ENCODE measurements at regions not wholly inside any gene's neighbourhood (a gene's known extent, or its start where the extent isn't known, plus 50 kb on each side); places are given as distances from the start of the nearest gene placed in this dataset.

GRCh38 chr13:111503905-111504695, 183.7 kb downstream of the TEX29 start:
- H3K23me2 ChIP-seq (ENCODE audit: insufficient read length, low read depth, low read length, poor library complexity, severe bottlenecking): no peaks in the 10 kb centered on the region
- H4K20me1 ChIP-seq (ENCODE audit: control insufficient read depth, insufficient read depth, insufficient read length): no peaks in the 10 kb centered on the region
- TF ChIP-seq, protein P1, sequence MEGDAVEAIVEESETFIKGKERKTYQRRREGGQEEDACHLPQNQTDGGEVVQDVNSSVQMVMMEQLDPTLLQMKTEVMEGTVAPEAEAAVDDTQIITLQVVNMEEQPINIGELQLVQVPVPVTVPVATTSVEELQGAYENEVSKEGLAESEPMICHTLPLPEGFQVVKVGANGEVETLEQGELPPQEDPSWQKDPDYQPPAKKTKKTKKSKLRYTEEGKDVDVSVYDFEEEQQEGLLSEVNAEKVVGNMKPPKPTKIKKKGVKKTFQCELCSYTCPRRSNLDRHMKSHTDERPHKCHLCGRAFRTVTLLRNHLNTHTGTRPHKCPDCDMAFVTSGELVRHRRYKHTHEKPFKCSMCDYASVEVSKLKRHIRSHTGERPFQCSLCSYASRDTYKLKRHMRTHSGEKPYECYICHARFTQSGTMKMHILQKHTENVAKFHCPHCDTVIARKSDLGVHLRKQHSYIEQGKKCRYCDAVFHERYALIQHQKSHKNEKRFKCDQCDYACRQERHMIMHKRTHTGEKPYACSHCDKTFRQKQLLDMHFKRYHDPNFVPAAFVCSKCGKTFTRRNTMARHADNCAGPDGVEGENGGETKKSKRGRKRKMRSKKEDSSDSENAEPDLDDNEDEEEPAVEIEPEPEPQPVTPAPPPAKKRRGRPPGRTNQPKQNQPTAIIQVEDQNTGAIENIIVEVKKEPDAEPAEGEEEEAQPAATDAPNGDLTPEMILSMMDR (conservative IDR thresholded peaks at IDR 0.05): no peak
- no peaks in the 10 kb centered on the region for H3K4me1 ChIP-seq (ENCODE audit: insufficient read depth, low read length)
- no CpG with 5 or more reads among the region's 13 CpGs for WGBS (ENCODE audit: extremely low coverage, insufficient read length, low lambda C conversion rate)
- no peak overlapping the region for H3K4ac ChIP-seq (ENCODE audit: low read depth, low read length)
- H3K79me1 ChIP-seq (ENCODE audit: insufficient read depth, low read depth, low read length, poor library complexity, severe bottlenecking): no peaks in the 10 kb centered on the region
- no peak overlapping the region for H4K91ac ChIP-seq (ENCODE audit: insufficient read length, low read depth, low read length)
- no peaks in the 10 kb centered on the region for H3K27me3 ChIP-seq (ENCODE audit: insufficient read depth, low read length)
- no peak overlapping the region for H4K8ac ChIP-seq (replicated peaks; ENCODE audit: insufficient read length, low read depth, low read length)
- H3K36me3 Mint-ChIP-seq (ENCODE audit: insufficient read depth in 1 of 3, low read depth in 3 of 3): peaks cover 9 to 19% (median 18%) of the 10 kb centered on the region in 3 experiments; a peak in 6 of 7 replicates
- no peak overlapping the region for H3K4me3 Mint-ChIP-seq
- no peak overlapping the region for H3K4me2 ChIP-seq (ENCODE audit: insufficient read depth, insufficient read length, low read length)
- H2BK120ac ChIP-seq (ENCODE audit: low read depth, low read length, poor library complexity, severe bottlenecking): no peak overlapping the region
- no peak overlapping the region for H3K14ac ChIP-seq (ENCODE audit: insufficient read depth, low read length)
- DNase-seq: no peak
- peaks cover 4 to 5% of the 10 kb centered on the region in 2 experiments for H3K4me1 Mint-ChIP-seq
- H2AFZ ChIP-seq (ENCODE audit: low read length): no peak overlapping the region
- no peak overlapping the region for H4K5ac ChIP-seq (ENCODE audit: insufficient read length, low read depth, low read length)
- H2BK20ac ChIP-seq (ENCODE audit: low read depth, low read length, poor library complexity, severe bottlenecking): no peak overlapping the region
- H3K79me2 ChIP-seq (ENCODE audit: insufficient read depth, low read length): no peaks in the 10 kb centered on the region
- no peak overlapping the region for H3K27ac Mint-ChIP-seq
- H2BK12ac ChIP-seq (ENCODE audit: insufficient read length, low read depth, low read length): no peak overlapping the region
- H3K9me3 Mint-ChIP-seq: peaks cover 30 to 31% of the 10 kb centered on the region in 2 experiments
- no peak overlapping the region for H3K18ac ChIP-seq (ENCODE audit: insufficient read length, low read depth, low read length)
- no peak overlapping the region for H2BK5ac ChIP-seq (ENCODE audit: insufficient read length, low read length)
- no peak overlapping the region for H3K27ac ChIP-seq (ENCODE audit: insufficient read length, low read depth, low read length)
- no peak overlapping the region for H2BK15ac ChIP-seq (ENCODE audit: low read depth, low read length)
- H3K9ac ChIP-seq (ENCODE audit: extremely low read depth, insufficient read length, low read length): no peak overlapping the region
- no peak overlapping the region for H3K23ac ChIP-seq (ENCODE audit: insufficient read length, low read depth, low read length)
- H3K27me3 Mint-ChIP-seq (ENCODE audit: low read depth): peaks cover 36% of the 10 kb centered on the region
- peaks cover 18% of the 10 kb centered on the region for H3K9me3 ChIP-seq (ENCODE audit: control insufficient read depth, low read depth, low read length)
- H3T11ph ChIP-seq (ENCODE audit: low read length): no peak overlapping the region
- H3K56ac ChIP-seq (ENCODE audit: insufficient read length, low read depth, low read length): no peak overlapping the region
- H2AK5ac ChIP-seq (ENCODE audit: insufficient read length, low read length): no peak overlapping the region
